ENCODE measurements at regions not wholly inside any gene's neighbourhood (a gene's known extent, or its start where the extent isn't known, plus 50 kb on each side); places are given as distances from the start of the nearest gene placed in this dataset.

GRCh38 chr5:135271533-135272310 lies 127.3 kb downstream of the MACROH2A1 start:
- peak overlapping the region; percentile 83 for H3K27ac ChIP-seq
- no peaks in the 10 kb centered on the region for H3K9me3 ChIP-seq
- H3K4me3 ChIP-seq: no peak overlapping the region
- H3K4me1 ChIP-seq: peaks cover 39% of the 10 kb centered on the region
- 37 to 48% (median 40%) methylated on average over 13 to 14 of the region's 14 CpGs for WGBS, 3 donors
- TF ChIP-seq CTCF (IDR thresholded peaks at IDR 0.05): no peak
- intact Hi-C loops (cut with DNase I): loop anchor here in 1 of 2 donors (5.0 kb wide), 1 partner anchor 61 kb away; no protein-coding TSS in a partner anchor
- DNase-seq (no peak), ATAC-seq (peak; percentile 5 to 25 (median 17))
- H3K36me3 ChIP-seq (ENCODE audit: insufficient read depth in 1 of 2, low read depth in 1 of 2): no peaks in the 10 kb centered on the region
- no peaks in the 10 kb centered on the region for H3K27me3 ChIP-seq (ENCODE audit: insufficient read depth in 3 of 3, low read length in 2 of 3)

GRCh38 chr5:135269931-135270421 lies 129.1 kb downstream of the MACROH2A1 start:
- no peak for TF ChIP-seq CTCF (IDR thresholded peaks at IDR 0.05)
- H3K4me3 ChIP-seq: peak overlapping the region; percentile 40
- H3K27me3 ChIP-seq (ENCODE audit: insufficient read depth in 3 of 3, low read length in 2 of 3): no peaks in the 10 kb centered on the region
- H3K9me3 ChIP-seq: no peaks in the 10 kb centered on the region
- peak overlapping the region; percentile 83 for H3K27ac ChIP-seq
- ATAC-seq: peak; percentile 87 to 95 (median 92)
- no peaks in the 10 kb centered on the region for H3K36me3 ChIP-seq (ENCODE audit: insufficient read depth in 1 of 2, low read depth in 1 of 2)
- WGBS, 3 donors: 19 to 39% (median 27%) methylated on average over 7 of the region's 7 CpGs
- intact Hi-C loops (cut with DNase I): loop anchor here in 1 of 2 donors (5.0 kb wide), 1 partner anchor 62 kb away; no protein-coding TSS in a partner anchor
- peak; percentile 47 to 78 for DNase-seq
- peaks cover 39% of the 10 kb centered on the region for H3K4me1 ChIP-seq

- intact Hi-C loops (cut with DNase I): no loop called here
- Histone ChIP-seq H3K9me3 (no peaks in the 10 kb centered on the region), H3K4me3 (peak overlapping the region; percentile 40), H3K4me1 (peaks cover 39% of the 10 kb centered on the region), H3K27me3 (ENCODE audit: insufficient read depth in 3 of 3, low read length in 2 of 3) (no peaks in the 10 kb centered on the region), H3K27ac (peak overlapping the region; percentile 83), H3K36me3 (ENCODE audit: insufficient read depth in 1 of 2, low read depth in 1 of 2) (no peaks in the 10 kb centered on the region)
- ATAC-seq (peak in 2 of 4 donors; percentile 9 to 12), DNase-seq (no peak)
- no peak for TF ChIP-seq CTCF (IDR thresholded peaks at IDR 0.05)
- whole genome bisulfite sequencing, 3 donors: 64 to 74% (median 65%) methylated on average over 2 of the region's 2 CpGs
Observed at GRCh38 chr5:135269199-135269598, 129.8 kb downstream of the MACROH2A1 start.

GRCh38 chr5:135266975-135267374 lies 132.1 kb downstream of the MACROH2A1 start:
- ATAC-seq: no peak
- Histone ChIP-seq H3K4me3 (no peak overlapping the region), H3K27me3 (ENCODE audit: insufficient read depth in 3 of 3, low read length in 2 of 3) (no peaks in the 10 kb centered on the region), H3K9me3 (no peaks in the 10 kb centered on the region), H3K36me3 (ENCODE audit: insufficient read depth in 1 of 2, low read depth in 1 of 2) (no peaks in the 10 kb centered on the region), H3K27ac (no peak overlapping the region), H3K4me1 (peaks cover 32% of the 10 kb centered on the region)
- WGBS, 3 donors: 80 to 86% (median 85%) methylated on average over 5 of the region's 5 CpGs
- TF ChIP-seq CTCF (IDR thresholded peaks at IDR 0.05): no peak
- no peak for DNase-seq
- intact Hi-C loops (cut with DNase I): loop anchor here in 1 of 2 donors (2.0 kb wide), 1 partner anchor 22 kb away; no protein-coding TSS in a partner anchor

Measured in psoas muscle (tissue), 7 donors.